HG03378 (cell line): ENCODE measurements at regions not wholly inside any gene's neighbourhood (a gene's known extent, or its start where the extent isn't known, plus 50 kb on each side); places are given as distances from the start of the nearest gene placed in this dataset.
"Not testable (repeated sequence)": the region's sequence is repeated elsewhere in the genome, so short reads cannot be mapped to it uniquely, and the experiment has no call there.

Experiments used
- ATAC-seq: cut with Tn5 transposase; IDR thresholded peaks from one replicate; pipeline ENCODE4 v1.9.1; 2021; ENCODE audit warnings: mild to moderate bottlenecking, moderate library complexity; ENCODE audit not compliant: unreplicated experiment

GRCh38 chr11:121909596-121909995 is 206.4 kb downstream of the BLID start:
- ATAC-seq: no peak

- ATAC-seq: no peak
Measured at GRCh38 chr11:121907379-121907778, 208.6 kb downstream of the BLID start.

- ATAC-seq: no peak
Measured at GRCh38 chr11:121904148-121904547, 211.9 kb downstream of the BLID start.

- ATAC-seq: no peak
Measured at GRCh38 chr11:121901886-121902285, 214.1 kb downstream of the BLID start.

- not testable (repeated sequence) for ATAC-seq
Measured at GRCh38 chr11:121901417-121901816, 214.6 kb downstream of the BLID start.

GRCh38 chr11:121899520-121899919 is 216.5 kb downstream of the BLID start:
- ATAC-seq: no peak

GRCh38 chr11:121898903-121899302 is 217.1 kb downstream of the BLID start:
- no peak for ATAC-seq

- ATAC-seq: no peak
Measured at GRCh38 chr11:121895919-121896318, 220.1 kb downstream of the BLID start.

- ATAC-seq: no peak
Measured at GRCh38 chr11:121894581-121894980, 221.4 kb downstream of the BLID start.

- no peak for ATAC-seq
Measured at GRCh38 chr11:121892863-121893262, 223.2 kb downstream of the BLID start.

- ATAC-seq: no peak
Measured at GRCh38 chr11:121892131-121892681, 223.8 kb downstream of the BLID start.

- no peak for ATAC-seq
Measured at GRCh38 chr11:121890946-121891515, 225.0 kb downstream of the BLID start.

- no peak for ATAC-seq
Measured at GRCh38 chr11:121890377-121890776, 225.6 kb downstream of the BLID start.

GRCh38 chr11:121889931-121890330 is 226.1 kb downstream of the BLID start:
- ATAC-seq: no peak

- ATAC-seq: no peak
Measured at GRCh38 chr11:121889186-121889585, 226.8 kb downstream of the BLID start.

GRCh38 chr11:121887976-121888557 is 227.9 kb downstream of the BLID start:
- no peak for ATAC-seq

GRCh38 chr11:121887569-121887968 is 228.4 kb downstream of the BLID start:
- no peak for ATAC-seq

GRCh38 chr11:121886996-121887395 is 229.0 kb downstream of the BLID start:
- no peak for ATAC-seq

GRCh38 chr11:121886005-121886734 is 229.8 kb downstream of the BLID start:
- no peak for ATAC-seq

GRCh38 chr11:121884626-121885025 is 231.4 kb downstream of the BLID start:
- ATAC-seq: no peak

- no peak for ATAC-seq
Measured at GRCh38 chr11:121881806-121882205, 234.2 kb downstream of the BLID start.

GRCh38 chr11:121877152-121877551 is 238.9 kb downstream of the BLID start:
- ATAC-seq: no peak
